ENCODE measurements at regions not wholly inside any gene's neighbourhood (a gene's known extent, or its start where the extent isn't known, plus 50 kb on each side); places are given as distances from the start of the nearest gene placed in this dataset.

DNA sequence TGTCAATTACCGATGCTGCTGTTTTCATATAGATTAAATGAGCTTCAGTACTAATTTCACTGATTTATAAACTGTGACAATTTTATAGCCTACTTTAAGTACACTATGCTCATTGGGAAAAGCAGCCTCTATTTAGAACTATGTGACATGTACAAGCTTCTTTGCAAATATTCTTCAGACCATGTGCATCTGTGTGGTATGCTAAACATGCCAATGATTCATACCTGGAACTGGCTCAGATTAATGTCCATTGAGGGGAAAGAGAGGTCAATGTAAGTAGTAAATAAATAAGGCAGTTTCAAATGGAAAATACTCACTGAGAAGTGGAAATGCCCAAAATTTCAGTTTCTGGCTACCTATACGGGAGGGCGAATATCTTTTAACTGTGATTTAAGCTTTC, 777.7 kb downstream of the C6orf118 start:
- TF ChIP-seq, protein P1, sequence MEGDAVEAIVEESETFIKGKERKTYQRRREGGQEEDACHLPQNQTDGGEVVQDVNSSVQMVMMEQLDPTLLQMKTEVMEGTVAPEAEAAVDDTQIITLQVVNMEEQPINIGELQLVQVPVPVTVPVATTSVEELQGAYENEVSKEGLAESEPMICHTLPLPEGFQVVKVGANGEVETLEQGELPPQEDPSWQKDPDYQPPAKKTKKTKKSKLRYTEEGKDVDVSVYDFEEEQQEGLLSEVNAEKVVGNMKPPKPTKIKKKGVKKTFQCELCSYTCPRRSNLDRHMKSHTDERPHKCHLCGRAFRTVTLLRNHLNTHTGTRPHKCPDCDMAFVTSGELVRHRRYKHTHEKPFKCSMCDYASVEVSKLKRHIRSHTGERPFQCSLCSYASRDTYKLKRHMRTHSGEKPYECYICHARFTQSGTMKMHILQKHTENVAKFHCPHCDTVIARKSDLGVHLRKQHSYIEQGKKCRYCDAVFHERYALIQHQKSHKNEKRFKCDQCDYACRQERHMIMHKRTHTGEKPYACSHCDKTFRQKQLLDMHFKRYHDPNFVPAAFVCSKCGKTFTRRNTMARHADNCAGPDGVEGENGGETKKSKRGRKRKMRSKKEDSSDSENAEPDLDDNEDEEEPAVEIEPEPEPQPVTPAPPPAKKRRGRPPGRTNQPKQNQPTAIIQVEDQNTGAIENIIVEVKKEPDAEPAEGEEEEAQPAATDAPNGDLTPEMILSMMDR (IDR thresholded peaks at IDR 0.05; ENCODE audit: poor library complexity) = no peak
- no peak for TF ChIP-seq EZH2 (IDR thresholded peaks at IDR 0.05; ENCODE audit: borderline replicate concordance)
